Vagina (tissue), 2 donors: ENCODE measurements at regions not wholly inside any gene's neighbourhood (a gene's known extent, or its start where the extent isn't known, plus 50 kb on each side); places are given as distances from the start of the nearest gene placed in this dataset.

ENCODE experiments used
- DNase-seq, 2 donors: peaks; one replicate each; pipeline ENCODE4 v3.0.0-alpha.2; 2017; ENCODE audit errors: extremely low spot score in 2 of 2
- H3K27ac ChIP-seq: fragments of 200-600 bp; sonication (generic); one replicate; pipeline ENCODE4 v1.5.1; 2019
- H3K27me3 ChIP-seq: fragments of 200-600 bp; sonication (generic); one replicate; pipeline ENCODE4 v1.5.1; 2019
- H3K36me3 ChIP-seq, 2 donors: fragments of 200-600 bp; sonication (generic); one replicate each; pipeline ENCODE4 v1.5.1; 2017 to 2019
- H3K4me1 ChIP-seq: fragments of 200-600 bp; sonication (generic); one replicate; pipeline ENCODE4 v1.5.1; 2019
- H3K4me3 ChIP-seq, 2 donors: fragments of 200-600 bp; sonication (generic); 1 replicate in 1 of 2; 2 replicates in 1 of 2; pipeline ENCODE4 v1.5.1; 2016 to 2019
- H3K9me3 ChIP-seq: fragments of 200-600 bp; sonication (generic); one replicate; pipeline ENCODE4 v1.5.1; 2019
- CTCF ChIP-seq, 3 experiments: fragments of 450-650 bp in 2 of 3; fragments of 200-600 bp in 1 of 3; sonication (generic) in 1 of 3; IDR thresholded peaks; one replicate each; pipeline ENCODE4 v1.5.1; 2017 to 2019; ENCODE audit warnings: antibody characterized with exemption in 3 of 3, mild to moderate bottlenecking in 2 of 3, moderate library complexity in 2 of 3
- POLR2A ChIP-seq, 2 donors: fragments of 450-650 bp; IDR thresholded peaks; one replicate each; pipeline ENCODE4 v1.6.1; 2017; ENCODE audit warnings: antibody characterized with exemption in 2 of 2, mild to moderate bottlenecking in 2 of 2, moderate library complexity in 2 of 2
- POLR2AphosphoS5 ChIP-seq, 2 donors: sonication (generic); formaldehyde crosslinking; IDR thresholded peaks; one replicate each; pipeline ENCODE4 v1.9.0; 2017; ENCODE audit warnings: antibody characterized with exemption in 2 of 2, mild to moderate bottlenecking in 2 of 2, low read depth in 1 of 2; ENCODE audit not compliant: insufficient read depth in 1 of 2
- intact Hi-C: fragments of 100-400 bp; cut with DNase I; formaldehyde crosslinking; loops from one replicate; pipeline ENCODE4 v1.15.1; 2023

GRCh38 chr9:109893241-109893640 is 113.2 kb downstream of the PALM2AKAP2 start:
- no peaks in the 10 kb centered on the region for H3K4me1 ChIP-seq
- no peak for TF ChIP-seq POLR2AphosphoS5 (IDR thresholded peaks at IDR 0.05; ENCODE audit: insufficient read depth in 1 of 2, low read depth in 1 of 2)
- no peak for TF ChIP-seq CTCF (IDR thresholded peaks at IDR 0.05)
- no peak for TF ChIP-seq POLR2A (IDR thresholded peaks at IDR 0.05)
- DNase-seq, result no peak
- H3K36me3 ChIP-seq, result no peaks in the 10 kb centered on the region
- H3K27me3 ChIP-seq, result no peaks in the 10 kb centered on the region
- H3K27ac ChIP-seq, result no peak overlapping the region
- intact Hi-C loops, result no loop called here
- H3K9me3 ChIP-seq, result no peaks in the 10 kb centered on the region
- H3K4me3 ChIP-seq, result no peak overlapping the region

- no peak for DNase-seq
- Histone ChIP-seq H3K36me3 (no peaks in the 10 kb centered on the region), H3K27ac (no peak overlapping the region), H3K9me3 (no peaks in the 10 kb centered on the region), H3K4me1 (no peaks in the 10 kb centered on the region), H3K4me3 (no peak overlapping the region), H3K27me3 (no peaks in the 10 kb centered on the region)
- TF ChIP-seq POLR2A (IDR thresholded peaks at IDR 0.05) (no peak), CTCF (IDR thresholded peaks at IDR 0.05) (no peak), POLR2AphosphoS5 (IDR thresholded peaks at IDR 0.05; ENCODE audit: insufficient read depth in 1 of 2, low read depth in 1 of 2) (no peak)
- intact Hi-C loops, result no loop called here
Measured at GRCh38 chr9:109894473-109894872, 114.5 kb downstream of the PALM2AKAP2 start.

DNA sequence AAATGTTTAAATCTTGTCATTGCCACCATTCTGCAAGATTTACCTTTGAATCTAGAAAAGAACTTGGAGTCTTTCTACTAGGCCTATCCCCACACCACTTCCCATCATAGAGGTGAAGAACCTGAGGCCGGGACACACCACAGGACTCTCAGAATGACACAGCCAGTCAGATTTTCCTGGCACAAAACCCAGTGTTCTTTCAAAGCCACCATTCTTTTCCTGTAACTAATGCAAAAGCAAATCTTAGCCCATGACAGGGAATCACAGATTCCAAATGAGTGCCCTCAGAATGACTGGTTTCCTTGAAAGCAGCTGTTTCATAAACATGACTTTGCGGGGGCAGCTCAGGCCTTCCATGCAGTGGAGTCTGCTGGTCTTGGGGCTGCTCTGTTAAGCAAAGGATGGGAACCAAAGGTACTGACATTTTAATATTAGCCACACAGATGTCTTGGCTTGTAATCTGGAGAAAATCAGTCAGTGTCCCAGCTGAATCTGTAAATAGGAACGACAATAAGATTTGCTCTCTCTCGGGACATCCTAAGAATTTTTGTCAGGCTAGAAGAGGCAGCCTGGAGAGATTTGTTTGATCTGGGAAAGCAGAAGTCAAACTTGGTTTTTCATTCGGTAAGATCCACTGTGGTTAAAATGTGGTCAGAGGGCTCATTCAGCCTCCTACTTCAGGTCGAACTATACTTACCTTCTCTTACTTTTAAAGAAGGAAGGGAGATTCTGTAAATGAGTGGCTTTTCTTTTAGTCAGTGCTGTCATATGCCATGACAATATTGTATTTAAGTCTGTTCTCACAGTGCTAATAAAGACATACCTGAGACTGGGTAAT is 115.1 kb downstream of the PALM2AKAP2 start:
- Histone ChIP-seq H3K4me3 (no peak overlapping the region), H3K9me3 (no peaks in the 10 kb centered on the region), H3K27ac (no peak overlapping the region), H3K36me3 (no peaks in the 10 kb centered on the region), H3K27me3 (no peaks in the 10 kb centered on the region), H3K4me1 (no peaks in the 10 kb centered on the region)
- intact Hi-C loops, result no loop called here
- TF ChIP-seq POLR2A (IDR thresholded peaks at IDR 0.05), result no peak
- no peak for TF ChIP-seq CTCF (IDR thresholded peaks at IDR 0.05)
- TF ChIP-seq POLR2AphosphoS5 (IDR thresholded peaks at IDR 0.05; ENCODE audit: insufficient read depth in 1 of 2, low read depth in 1 of 2), result no peak
- DNase-seq, result no peak

GRCh38 chr9:109901201-109901600 is 121.2 kb downstream of the PALM2AKAP2 start:
- Histone ChIP-seq H3K27ac (no peak overlapping the region), H3K36me3 (no peaks in the 10 kb centered on the region), H3K27me3 (no peaks in the 10 kb centered on the region), H3K4me1 (peaks cover 5% of the 10 kb centered on the region), H3K4me3 (no peak overlapping the region), H3K9me3 (no peaks in the 10 kb centered on the region)
- intact Hi-C loops, result loop anchor here (5.0 to 10.0 kb wide), 2 partner anchors 164 to 316 kb away; no protein-coding TSS in a partner anchor
- TF ChIP-seq CTCF (IDR thresholded peaks at IDR 0.05) (no peak), POLR2AphosphoS5 (IDR thresholded peaks at IDR 0.05; ENCODE audit: insufficient read depth in 1 of 2, low read depth in 1 of 2) (no peak), POLR2A (IDR thresholded peaks at IDR 0.05) (no peak)
- DNase-seq, result no peak

- Histone ChIP-seq H3K9me3 (no peaks in the 10 kb centered on the region), H3K27ac (no peak overlapping the region), H3K36me3 (no peaks in the 10 kb centered on the region), H3K4me3 (no peak overlapping the region), H3K27me3 (no peaks in the 10 kb centered on the region), H3K4me1 (peaks cover 5% of the 10 kb centered on the region)
- no peak for TF ChIP-seq POLR2AphosphoS5 (IDR thresholded peaks at IDR 0.05; ENCODE audit: insufficient read depth in 1 of 2, low read depth in 1 of 2)
- peak; percentile 59 to 82 (median 59) for TF ChIP-seq CTCF (IDR thresholded peaks at IDR 0.05)
- TF ChIP-seq POLR2A (IDR thresholded peaks at IDR 0.05), result no peak
- intact Hi-C loops, result loop anchor here (5.0 to 10.0 kb wide), 2 partner anchors 161 to 314 kb away; no protein-coding TSS in a partner anchor
- DNase-seq, result no peak
Measured at GRCh38 chr9:109903515-109904138, 123.6 kb downstream of the PALM2AKAP2 start.
